Fibroblast of skin of back (primary cell): ENCODE measurements at regions not wholly inside any gene's neighbourhood (a gene's known extent, or its start where the extent isn't known, plus 50 kb on each side); places are given as distances from the start of the nearest gene placed in this dataset.

Experiments used
- DNase-seq: peaks from one replicate; pipeline ENCODE4 v3.0.0-alpha.2; 2013

- peak; percentile 72 for DNase-seq
These were observed 313.7 kb downstream of the MN1 start for GRCh38 chr22:27487600-27488452.

DNA sequence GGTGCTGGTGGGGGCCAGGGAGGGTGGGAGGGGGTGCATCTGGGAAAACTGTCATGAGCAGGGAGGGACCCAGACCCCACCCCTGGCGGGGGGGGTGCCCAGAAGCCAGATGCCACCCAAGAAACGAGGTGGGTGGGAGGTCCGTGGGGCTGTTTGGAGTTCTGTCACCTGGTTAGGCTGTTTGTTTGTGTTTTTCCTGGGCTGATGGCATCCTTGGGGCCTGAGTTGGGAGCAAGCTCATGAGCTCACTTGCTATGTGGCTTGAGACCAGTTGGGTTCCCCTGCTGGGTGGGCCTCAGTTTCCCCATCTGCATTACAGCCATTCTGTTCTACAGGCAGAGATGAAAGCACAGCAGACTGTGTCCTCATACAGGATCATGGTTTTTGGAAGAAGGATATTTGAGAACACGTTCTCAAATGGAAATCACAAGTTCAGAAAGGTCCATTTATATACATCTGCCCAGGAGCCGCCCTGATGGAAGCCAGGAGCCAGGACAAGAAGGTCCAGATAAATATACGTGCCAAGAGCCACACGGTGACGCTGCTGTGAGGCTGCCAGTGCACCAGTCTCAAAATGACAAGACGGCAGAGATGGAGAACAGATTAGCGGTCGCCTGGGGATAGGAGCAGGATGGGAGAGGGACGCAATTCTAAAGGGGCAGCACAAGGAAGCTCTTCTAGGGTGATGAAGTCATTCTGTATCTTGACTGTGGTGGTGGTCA lies 312.9 kb downstream of the MN1 start:
- peak; percentile 58 for DNase-seq

DNA sequence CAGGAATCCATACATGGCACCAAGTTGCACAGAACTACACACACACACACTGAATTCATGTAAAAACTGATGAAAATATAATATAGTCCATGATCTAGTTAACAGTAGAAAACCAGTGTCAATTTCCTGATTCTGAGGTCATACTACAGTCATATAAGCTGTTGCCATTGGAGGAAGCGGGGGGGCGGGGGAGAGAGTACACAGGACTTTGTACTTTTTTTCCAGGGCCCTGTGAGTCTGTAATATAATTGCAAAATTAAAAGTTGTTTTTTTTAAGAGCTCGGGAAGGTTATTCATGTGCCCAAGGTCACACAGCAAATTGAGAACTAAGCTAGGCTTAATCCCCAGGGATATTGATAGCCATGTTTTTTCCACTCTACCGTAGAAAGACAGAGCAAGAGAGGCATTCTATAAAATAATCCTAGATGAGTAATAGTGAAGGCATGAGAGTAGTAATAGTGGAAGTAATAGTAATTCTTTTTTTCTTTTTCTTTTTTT lies 312.3 kb downstream of the MN1 start:
- DNase-seq: peak; percentile 87

DNA sequence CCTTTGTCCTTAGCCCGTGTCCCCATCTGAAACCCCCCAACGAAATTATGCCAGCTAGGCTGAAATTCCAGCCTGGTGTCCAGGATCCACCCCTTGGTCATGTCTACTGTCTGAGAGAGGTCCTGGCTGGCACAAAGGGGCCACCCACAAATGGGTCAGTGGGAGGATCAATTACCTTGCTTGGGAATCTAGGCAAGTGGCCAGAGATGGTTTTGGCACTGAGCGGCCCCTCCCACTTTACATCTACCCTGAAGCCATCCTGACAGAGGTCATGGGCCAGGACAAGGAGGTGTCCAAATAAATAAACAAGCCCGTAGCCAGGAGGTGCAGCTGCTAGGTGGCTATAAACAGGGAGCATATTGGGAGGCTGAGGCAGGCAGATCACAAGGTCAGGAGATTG lies 311.5 kb downstream of the MN1 start:
- DNase-seq: no peak

GRCh38 chr22:27491888-27492287 lies 309.7 kb downstream of the MN1 start:
- no peak for DNase-seq

DNA sequence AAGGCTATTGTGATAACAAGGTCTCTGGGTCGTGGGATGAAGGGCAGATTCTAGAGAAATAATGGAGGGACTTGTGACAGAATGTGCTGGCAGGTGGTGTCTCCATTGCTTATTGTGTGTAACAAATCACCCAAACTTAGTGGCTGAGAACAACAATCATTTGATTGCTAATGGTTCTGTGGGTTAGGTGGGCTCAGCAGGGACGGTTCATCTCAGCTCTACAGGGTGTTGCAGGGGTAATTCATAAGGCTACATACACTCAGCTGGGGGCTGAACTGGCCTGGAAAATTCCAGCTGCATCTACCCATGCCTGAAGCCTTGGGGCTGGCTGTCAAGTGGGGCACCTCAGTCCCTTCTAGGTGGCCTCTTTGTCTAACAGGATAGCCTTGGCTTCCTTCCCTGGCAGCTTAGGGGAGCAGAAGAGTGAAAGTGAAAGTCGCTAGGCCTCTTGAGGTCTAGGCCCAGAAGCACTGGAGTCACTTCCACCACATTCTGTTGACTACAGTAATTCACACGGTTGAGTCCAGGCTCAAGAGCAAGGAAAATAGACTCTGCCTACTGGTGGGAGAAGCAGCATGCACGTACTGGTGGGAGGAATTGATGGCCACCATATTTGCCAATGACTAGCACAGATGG lies 308.9 kb downstream of the MN1 start:
- DNase-seq: no peak

GRCh38 chr22:27493796-27494195 lies 307.8 kb downstream of the MN1 start:
- DNase-seq: no peak

- DNase-seq: no peak
These were observed 306.8 kb downstream of the MN1 start for GRCh38 chr22:27494785-27495184.

GRCh38 chr22:27495325-27495724 lies 306.2 kb downstream of the MN1 start:
- DNase-seq: no peak

DNA sequence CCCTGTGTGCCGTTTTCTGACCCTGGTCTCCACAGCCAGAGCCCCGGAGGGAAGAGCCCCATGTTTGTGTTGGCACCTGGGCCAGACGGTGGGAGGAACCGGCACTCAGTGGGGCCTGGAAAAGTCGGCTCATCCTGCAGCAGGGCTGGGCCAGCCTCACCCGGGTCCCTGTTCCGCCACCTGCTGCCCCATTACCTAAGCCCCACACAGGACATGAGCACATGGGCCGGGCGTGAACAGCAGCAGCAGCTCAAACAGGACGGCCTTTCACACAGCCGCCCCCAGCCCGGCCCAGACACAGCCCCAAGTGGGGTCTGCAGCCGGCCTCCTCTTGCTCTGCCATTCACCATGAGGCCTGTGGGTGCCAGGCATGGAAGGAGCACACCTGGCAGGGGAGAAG lies 302.4 kb downstream of the MN1 start:
- DNase-seq: no peak

DNA sequence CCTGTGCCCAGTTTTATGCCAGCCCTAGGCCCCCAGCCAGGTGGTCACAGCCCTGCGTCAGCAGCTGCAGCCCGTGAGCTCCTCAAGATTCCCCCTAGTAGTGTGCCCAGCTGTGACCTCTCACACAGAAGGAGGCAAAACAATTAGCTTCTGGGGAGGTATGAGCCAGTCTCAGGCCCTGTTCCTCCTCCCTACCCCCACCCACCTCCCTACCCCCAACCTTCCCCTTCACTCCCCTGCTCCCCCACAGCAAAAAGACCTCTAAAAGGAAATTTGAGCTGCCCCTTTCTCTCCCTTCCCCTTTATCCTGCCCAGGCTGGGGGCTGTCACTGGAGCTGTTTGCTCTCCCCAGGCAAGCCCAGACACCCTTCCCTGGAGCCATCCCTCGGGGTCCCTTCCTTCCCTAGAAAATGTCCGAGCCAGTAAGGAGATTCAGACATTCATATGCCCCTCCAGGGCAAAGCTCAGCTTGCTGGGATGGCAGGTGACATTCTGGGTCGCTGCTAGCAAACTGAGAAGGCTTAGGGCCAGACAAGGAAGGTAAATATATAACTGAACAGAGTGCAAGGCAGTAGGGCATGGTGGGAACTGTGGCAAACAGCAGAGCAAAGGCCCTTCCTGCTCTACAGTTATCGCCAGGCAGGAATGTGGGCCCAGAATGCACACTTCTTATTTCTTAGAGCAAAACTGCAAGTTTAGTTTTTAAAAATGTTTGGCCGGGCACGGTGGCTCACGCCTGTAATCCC lies 300.2 kb downstream of the MN1 start:
- no peak for DNase-seq

- DNase-seq: no peak
These were observed 299.2 kb downstream of the MN1 start for GRCh38 chr22:27502327-27502726.

- no peak for DNase-seq
These were observed 296.9 kb downstream of the MN1 start for GRCh38 chr22:27504360-27505253.

- peak; percentile 65 for DNase-seq
These were observed 294.4 kb downstream of the MN1 start for GRCh38 chr22:27507111-27507611.

- DNase-seq: peak; percentile 48
These were observed 293.5 kb downstream of the MN1 start for GRCh38 chr22:27507935-27508526.

DNA sequence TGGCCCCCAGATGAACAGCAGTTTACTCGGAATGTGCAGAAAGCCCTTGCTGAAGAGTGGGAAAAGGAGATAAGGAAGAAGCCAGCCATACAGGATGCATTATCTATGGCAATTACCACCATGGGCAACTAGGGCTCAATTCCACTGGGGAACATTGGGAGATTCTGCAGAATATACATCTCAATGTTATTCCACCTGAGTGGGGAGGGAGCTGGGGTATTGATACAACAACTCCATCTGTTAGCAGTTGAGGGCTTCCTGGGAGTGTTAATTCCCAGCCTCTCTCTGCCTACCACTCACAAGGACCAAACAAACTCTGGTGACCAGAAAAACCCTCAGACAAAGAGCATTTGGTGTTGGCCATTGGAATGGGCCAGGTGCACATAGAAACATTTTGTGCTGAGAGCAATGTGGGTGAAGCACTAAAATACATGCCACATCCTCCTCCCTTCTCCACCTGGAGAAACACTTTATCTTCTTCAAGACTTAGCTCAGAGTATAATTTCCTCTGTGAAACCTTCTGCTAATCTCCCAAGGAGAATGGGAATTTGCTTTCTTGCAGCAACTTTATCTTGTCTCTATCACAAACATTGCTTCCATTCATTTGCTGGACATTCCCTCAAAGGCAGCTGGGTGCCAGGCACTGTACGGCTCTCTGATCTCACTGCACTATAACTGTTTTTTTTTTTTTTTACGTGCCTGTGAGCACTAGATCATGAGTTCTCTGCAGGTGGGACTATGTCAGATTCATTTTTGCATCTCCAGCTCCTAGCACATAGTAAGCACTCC lies 292.2 kb downstream of the MN1 start:
- DNase-seq: no peak

DNA sequence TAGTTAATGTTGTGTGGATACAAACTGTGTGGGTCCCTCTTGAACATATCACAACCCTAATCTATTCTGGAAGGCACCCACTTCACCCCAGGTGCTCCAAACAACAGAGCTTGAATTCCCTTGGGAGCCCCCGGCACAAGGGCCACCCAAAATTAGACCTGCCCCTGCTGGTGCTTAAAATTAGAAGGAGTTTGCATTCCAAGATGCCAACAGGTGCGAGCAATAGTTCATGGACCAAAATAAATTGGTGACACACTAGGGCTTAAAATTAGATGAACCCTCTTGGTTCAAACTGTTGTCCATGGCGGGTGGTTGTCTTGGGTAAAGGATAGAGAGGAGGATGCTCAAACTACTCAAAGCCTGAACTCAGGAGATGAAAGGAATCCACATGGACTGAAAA lies 291.5 kb downstream of the MN1 start:
- no peak for DNase-seq

DNA sequence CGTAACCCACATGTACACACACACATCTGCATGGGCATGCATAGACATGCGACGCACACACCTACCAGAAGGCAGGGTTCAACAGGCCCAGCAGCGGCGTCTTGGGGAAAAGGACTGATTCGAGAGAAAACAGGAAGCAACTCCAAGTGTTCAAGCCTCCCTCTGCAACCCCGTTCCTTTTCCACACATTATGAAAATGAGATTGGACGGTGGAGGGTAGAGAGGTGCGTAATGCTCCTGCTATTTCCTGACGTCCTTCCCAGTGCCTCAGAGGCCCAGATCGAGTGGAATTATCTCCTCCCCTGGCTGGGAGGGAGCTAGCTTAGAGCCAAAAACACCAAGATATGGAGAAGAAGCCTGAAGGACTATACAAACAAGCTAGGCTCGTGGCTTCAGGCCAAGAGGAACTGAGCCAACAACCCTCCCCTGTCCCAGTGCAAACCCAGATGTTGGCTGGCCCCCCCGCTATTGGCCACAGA lies 289.2 kb downstream of the MN1 start:
- DNase-seq: peak; percentile 98

DNA sequence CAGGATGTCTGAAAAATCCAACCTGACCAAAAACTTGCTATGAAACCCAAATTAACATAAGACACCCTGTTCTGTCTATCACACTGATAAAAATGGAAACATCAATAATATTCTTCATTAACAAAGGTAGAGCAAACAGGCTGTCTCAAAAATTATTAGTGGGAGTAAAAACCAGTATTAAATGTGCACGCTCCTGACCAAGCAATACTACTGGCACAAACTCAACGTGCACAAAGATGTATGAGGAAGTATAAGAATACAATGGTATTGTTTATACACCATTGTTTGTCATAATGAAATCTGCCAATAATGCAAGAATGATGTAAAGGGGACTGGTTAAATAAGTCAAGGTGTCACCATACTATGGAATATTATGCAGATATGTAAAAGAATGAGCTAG lies 288.5 kb downstream of the MN1 start:
- no peak for DNase-seq
